PC-3 (cell line): ENCODE measurements at regions not wholly inside any gene's neighbourhood (a gene's known extent, or its start where the extent isn't known, plus 50 kb on each side); places are given as distances from the start of the nearest gene placed in this dataset.

Source experiments
- EZH2 ChIP-seq: fragments of 300-600 bp; sonication (generic); IDR thresholded peaks from one replicate; pipeline ENCODE4 v1.6.1; 2017; ENCODE audit warnings: antibody characterized with exemption, mild to moderate bottlenecking, low read length; ENCODE audit not compliant: unreplicated experiment
- TF ChIP-seq, protein P1 (sequence below): fragments of 300-600 bp; sonication (generic); conservative IDR thresholded peaks from 2 replicates; pipeline ENCODE4 v1.5.1; 2017; ENCODE audit warnings: antibody characterized with exemption, low read depth, mild to moderate bottlenecking, low read length

DNA sequence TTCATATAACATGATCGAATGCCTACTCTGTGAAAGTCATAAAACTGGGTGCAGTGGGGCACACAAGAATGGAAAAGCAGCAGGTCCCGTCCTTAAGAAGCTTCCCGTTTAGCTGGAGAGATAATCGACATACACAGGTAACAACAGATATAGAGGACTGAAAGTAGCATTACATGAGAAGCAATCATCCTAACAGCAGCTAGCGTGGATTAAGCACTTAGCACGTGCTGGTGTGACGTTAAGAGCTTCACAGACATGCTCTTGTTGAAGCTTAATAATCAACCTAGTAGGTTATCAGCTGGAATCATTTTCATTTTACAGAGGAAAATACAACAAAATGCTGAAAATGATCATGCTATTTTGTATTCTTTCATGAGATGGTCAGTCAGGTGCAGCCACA lies 184.8 kb downstream of the GPAM start:
- TF ChIP-seq, protein P1, sequence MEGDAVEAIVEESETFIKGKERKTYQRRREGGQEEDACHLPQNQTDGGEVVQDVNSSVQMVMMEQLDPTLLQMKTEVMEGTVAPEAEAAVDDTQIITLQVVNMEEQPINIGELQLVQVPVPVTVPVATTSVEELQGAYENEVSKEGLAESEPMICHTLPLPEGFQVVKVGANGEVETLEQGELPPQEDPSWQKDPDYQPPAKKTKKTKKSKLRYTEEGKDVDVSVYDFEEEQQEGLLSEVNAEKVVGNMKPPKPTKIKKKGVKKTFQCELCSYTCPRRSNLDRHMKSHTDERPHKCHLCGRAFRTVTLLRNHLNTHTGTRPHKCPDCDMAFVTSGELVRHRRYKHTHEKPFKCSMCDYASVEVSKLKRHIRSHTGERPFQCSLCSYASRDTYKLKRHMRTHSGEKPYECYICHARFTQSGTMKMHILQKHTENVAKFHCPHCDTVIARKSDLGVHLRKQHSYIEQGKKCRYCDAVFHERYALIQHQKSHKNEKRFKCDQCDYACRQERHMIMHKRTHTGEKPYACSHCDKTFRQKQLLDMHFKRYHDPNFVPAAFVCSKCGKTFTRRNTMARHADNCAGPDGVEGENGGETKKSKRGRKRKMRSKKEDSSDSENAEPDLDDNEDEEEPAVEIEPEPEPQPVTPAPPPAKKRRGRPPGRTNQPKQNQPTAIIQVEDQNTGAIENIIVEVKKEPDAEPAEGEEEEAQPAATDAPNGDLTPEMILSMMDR = no peak
- no peak for TF ChIP-seq EZH2
